Panc1 (cell line): ENCODE measurements at regions not wholly inside any gene's neighbourhood (a gene's known extent, or its start where the extent isn't known, plus 50 kb on each side); places are given as distances from the start of the nearest gene placed in this dataset.

Experiments used
- ATAC-seq: fragments of 200-7000 bp; cut with Tn5 transposase; 2 replicates; pipeline ENCODE4 v1.9.1; 2020; ENCODE audit warnings: mild to moderate bottlenecking, moderate library complexity
- BruUV-seq: library from RNA; stranded (reverse); fragments of 400-500 nt; replicated peaks from 2 replicates; lab custom pipeline; 2021; lab: Mats Ljungman, UMichigan
- CTCF ChIA-PET: fragments of 300-600 bp; sonication (Branson Sonifier 250); formaldehyde crosslinking; loops from one replicate; lab custom pipeline; 2022; ENCODE audit warnings: antibody characterized with exemption; lab: Charles Lee
- POLR2A ChIA-PET: fragments of 300-600 bp; sonication (Branson Sonifier 250); formaldehyde crosslinking; loops from one replicate; lab custom pipeline; 2022; ENCODE audit warnings: antibody characterized with exemption; lab: Charles Lee
- DNase-seq: peaks from one replicate; pipeline ENCODE4 v3.0.0-alpha.2; 2010; ENCODE audit warnings: low read depth, low spot score
- H3K27ac ChIP-seq: 2 replicates; pipeline ENCODE4 v1.5.1; 2011; ENCODE audit warnings: mild to moderate bottlenecking, low read length, inconsistent platforms
- H3K27me3 ChIP-seq: fragments of 200-500 bp; sonication (Bioruptor generic); 2 replicates; pipeline ENCODE4 v1.6.0; 2014; ENCODE audit warnings: low read length, inconsistent platforms; ENCODE audit not compliant: control insufficient read depth, insufficient read depth
- H3K36me3 ChIP-seq: fragments of 200-500 bp; sonication (Bioruptor generic); 2 replicates; pipeline ENCODE4 v1.5.1; 2014; ENCODE audit warnings: inconsistent platforms, mild to moderate bottlenecking, low read length, moderate library complexity; ENCODE audit not compliant: control insufficient read depth, insufficient read depth
- H3K4me1 ChIP-seq: 2 replicates; pipeline ENCODE4 v1.5.1; 2011; ENCODE audit warnings: inconsistent platforms, mild to moderate bottlenecking, low read length, moderate library complexity; ENCODE audit not compliant: control insufficient read depth, insufficient read depth
- H3K4me3 ChIP-seq, 2 experiments: 2 replicates each; pipeline ENCODE4 v1.5.1; 2011 to 2012; ENCODE audit warnings: low read depth in 2 of 2, low read length in 2 of 2, mild to moderate bottlenecking in 2 of 2, inconsistent platforms in 1 of 2, moderate library complexity in 1 of 2
- H3K9me3 ChIP-seq: fragments of 200-500 bp; sonication (Bioruptor generic); 2 replicates; pipeline ENCODE4 v1.5.1; 2014; ENCODE audit warnings: low read depth, mild to moderate bottlenecking, inconsistent platforms, low read length, moderate library complexity; ENCODE audit not compliant: control insufficient read depth, insufficient read depth
- CTCF ChIP-seq: fragments of 450-650 bp; IDR thresholded peaks from 2 replicates; pipeline ENCODE4 v1.5.1; 2017; ENCODE audit warnings: mild to moderate bottlenecking
- POLR2AphosphoS5 ChIP-seq: IDR thresholded peaks from 2 replicates; pipeline ENCODE4 v1.6.1; 2012; ENCODE audit warnings: mild to moderate bottlenecking, low read depth, low read length, moderate library complexity
- REST ChIP-seq, 2 experiments: IDR thresholded peaks; 2 replicates each; pipeline ENCODE4 v1.6.1; 2011 to 2012; ENCODE audit warnings: low read depth in 2 of 2, control low read depth in 1 of 2, low read length in 1 of 2, mild to moderate bottlenecking in 1 of 2, moderate library complexity in 1 of 2; ENCODE audit not compliant: insufficient read depth in 1 of 2
- SIN3A ChIP-seq: IDR thresholded peaks from 2 replicates; pipeline ENCODE4 v1.6.1; 2012; ENCODE audit warnings: low read depth, mild to moderate bottlenecking, low read length, moderate library complexity, borderline replicate concordance; ENCODE audit not compliant: insufficient read depth
- TCF7L2 ChIP-seq: IDR thresholded peaks from 2 replicates; pipeline ENCODE4 v1.6.1; 2011; ENCODE audit warnings: mild to moderate bottlenecking, low read depth, low read length, inconsistent platforms
- in situ Hi-C: cut with HindIII; loops from 2 replicates; pipeline ENCODE4 v1.10.0; 2016; ENCODE audit warnings: low sequenced_read_pairs, low pct_unique_long_range_greater_than_20kb
- intact Hi-C: fragments of 100-400 bp; cut with micrococcal nuclease; formaldehyde crosslinking; loops from one replicate; pipeline ENCODE4 v1.10.0; 2022; ENCODE audit not compliant: unreplicated experiment

GRCh38 chr20:23189341-23189740, 103.2 kb upstream of the CD93 start:
- TF ChIP-seq REST (IDR thresholded peaks at IDR 0.05; ENCODE audit: insufficient read depth in 1 of 2, low read depth in 2 of 2, low read length in 1 of 2) (no peak), TCF7L2 (no peak), POLR2AphosphoS5 (no peak), CTCF (no peak), SIN3A (no peak)
- POLR2A ChIA-PET: interaction anchor here (0.6 kb wide), 1 partner anchor 1170 kb away, joined by 3 read pairs; no protein-coding TSS in a partner anchor
- Histone ChIP-seq H3K9me3 (no peaks in the 10 kb centered on the region), H3K27ac (no peak overlapping the region), H3K4me1 (no peaks in the 10 kb centered on the region), H3K4me3 (no peak overlapping the region), H3K27me3 (no peaks in the 10 kb centered on the region), H3K36me3 (no peaks in the 10 kb centered on the region)
- DNase-seq (no peak), ATAC-seq (no peak)
- in situ Hi-C loops (no loop called here), intact Hi-C loops (no loop called here)
- CTCF ChIA-PET: no interaction called here
- no TSS peak for BruUV-seq

- POLR2A ChIA-PET: interaction anchor here (0.6 kb wide), 1 partner anchor 1170 kb away, joined by 3 read pairs; no protein-coding TSS in a partner anchor
- Histone ChIP-seq H3K36me3 (no peaks in the 10 kb centered on the region), H3K9me3 (no peaks in the 10 kb centered on the region), H3K4me3 (no peak overlapping the region), H3K4me1 (no peaks in the 10 kb centered on the region), H3K27me3 (no peaks in the 10 kb centered on the region), H3K27ac (no peak overlapping the region)
- no TSS peak for BruUV-seq
- ATAC-seq (no peak), DNase-seq (no peak)
- intact Hi-C loops: no loop called here
- in situ Hi-C loops: no loop called here
- CTCF ChIA-PET: no interaction called here
- TF ChIP-seq TCF7L2 (no peak), POLR2AphosphoS5 (no peak), REST (IDR thresholded peaks at IDR 0.05; ENCODE audit: insufficient read depth in 1 of 2, low read depth in 2 of 2, low read length in 1 of 2) (no peak), CTCF (no peak)
Observed at GRCh38 chr20:23188377-23189169, 102.4 kb upstream of the CD93 start.
